Activated CD4-positive, alpha-beta T cell treated with anti-CD3 and anti-CD28 coated beads, Interleukin-2, amount 50 U/mL, for 16 hours (primary cell): ENCODE measurements at regions not wholly inside any gene's neighbourhood (a gene's known extent, or its start where the extent isn't known, plus 50 kb on each side); places are given as distances from the start of the nearest gene placed in this dataset.

Source experiments
- DNase-seq: peaks from one replicate; pipeline ENCODE4 v3.0.0-alpha.2; 2020

GRCh38 chr6:24072038-24072746 lies 53.8 kb upstream of the NRSN1 start:
- no peak for DNase-seq

GRCh38 chr6:24076011-24076410 lies 50.0 kb upstream of the NRSN1 start:
- no peak for DNase-seq
